ENCODE measurements at regions not wholly inside any gene's neighbourhood (a gene's known extent, or its start where the extent isn't known, plus 50 kb on each side); places are given as distances from the start of the nearest gene placed in this dataset.
"Not testable (repeated sequence)": the region's sequence is repeated elsewhere in the genome, so short reads cannot be mapped to it uniquely, and the experiment has no call there.

- DNase-seq (ENCODE audit: low spot score) = no peak
- intact Hi-C loops (cut with DNase I) = no loop called here
Measured at GRCh38 chr12:25708661-25709060, 155.6 kb upstream of the LMNTD1 start.

GRCh38 chr12:25710128-25710527 is 157.0 kb upstream of the LMNTD1 start:
- no peak for DNase-seq (ENCODE audit: low spot score)
- intact Hi-C loops (cut with DNase I) = no loop called here

GRCh38 chr12:25710938-25711605 is 158.0 kb upstream of the LMNTD1 start:
- intact Hi-C loops (cut with DNase I); DNase-seq (ENCODE audit: low spot score): not testable (repeated sequence)

GRCh38 chr12:25712169-25712568 is 159.1 kb upstream of the LMNTD1 start:
- intact Hi-C loops (cut with DNase I) = no loop called here
- no peak for DNase-seq (ENCODE audit: low spot score)

GRCh38 chr12:25713264-25713663 is 160.2 kb upstream of the LMNTD1 start:
- no peak for DNase-seq (ENCODE audit: low spot score)
- intact Hi-C loops (cut with DNase I) = no loop called here

- DNase-seq (ENCODE audit: low spot score) = no peak
- intact Hi-C loops (cut with DNase I) = no loop called here
Measured at GRCh38 chr12:25714198-25714984, 161.3 kb upstream of the LMNTD1 start.

GRCh38 chr12:25715102-25715501 is 162.0 kb upstream of the LMNTD1 start:
- no peak for DNase-seq (ENCODE audit: low spot score)
- intact Hi-C loops (cut with DNase I) = no loop called here

- intact Hi-C loops (cut with DNase I) = no loop called here
- DNase-seq (ENCODE audit: low spot score) = no peak
Measured at GRCh38 chr12:25716842-25717241, 163.8 kb upstream of the LMNTD1 start.

- no peak for DNase-seq (ENCODE audit: low spot score)
- intact Hi-C loops (cut with DNase I) = no loop called here
Measured at GRCh38 chr12:25717552-25717951, 164.5 kb upstream of the LMNTD1 start.

GRCh38 chr12:25718081-25718731 is 165.1 kb upstream of the LMNTD1 start:
- intact Hi-C loops (cut with DNase I) = no loop called here
- no peak for DNase-seq (ENCODE audit: low spot score)

- intact Hi-C loops (cut with DNase I) = no loop called here
- DNase-seq (ENCODE audit: low spot score) = no peak
Measured at GRCh38 chr12:25719505-25719904, 166.4 kb upstream of the LMNTD1 start.

- no peak for DNase-seq (ENCODE audit: low spot score)
- intact Hi-C loops (cut with DNase I) = loop anchor here (10.0 kb wide), 1 partner anchor 141 kb away; no protein-coding TSS in a partner anchor
Measured at GRCh38 chr12:25723336-25723735, 170.3 kb upstream of the LMNTD1 start.

GRCh38 chr12:25723921-25724491 is 170.9 kb upstream of the LMNTD1 start:
- DNase-seq (ENCODE audit: low spot score) = no peak
- intact Hi-C loops (cut with DNase I) = loop anchor here (10.0 kb wide), 1 partner anchor 141 kb away; no protein-coding TSS in a partner anchor

- DNase-seq (ENCODE audit: low spot score) = no peak
- intact Hi-C loops (cut with DNase I) = loop anchor here (10.0 kb wide), 1 partner anchor 139 kb away; no protein-coding TSS in a partner anchor
Measured at GRCh38 chr12:25725470-25725869, 172.4 kb upstream of the LMNTD1 start.

GRCh38 chr12:25725931-25726330 is 172.8 kb upstream of the LMNTD1 start:
- DNase-seq (ENCODE audit: low spot score) = no peak
- intact Hi-C loops (cut with DNase I) = loop anchor here (10.0 kb wide), 1 partner anchor 139 kb away; no protein-coding TSS in a partner anchor

GRCh38 chr12:25728056-25728595 is 175.0 kb upstream of the LMNTD1 start:
- intact Hi-C loops (cut with DNase I) = loop anchor here (10.0 kb wide), 1 partner anchor 137 kb away; no protein-coding TSS in a partner anchor
- DNase-seq (ENCODE audit: low spot score) = no peak

GRCh38 chr12:25730489-25731349 is 177.6 kb upstream of the LMNTD1 start:
- no peak for DNase-seq (ENCODE audit: low spot score)
- intact Hi-C loops (cut with DNase I) = no loop called here

- intact Hi-C loops (cut with DNase I) = no loop called here
- no peak for DNase-seq (ENCODE audit: low spot score)
Measured at GRCh38 chr12:25733541-25733940, 180.5 kb upstream of the LMNTD1 start.
